IMR-90 (cell line): ENCODE measurements at regions not wholly inside any gene's neighbourhood (a gene's known extent, or its start where the extent isn't known, plus 50 kb on each side); places are given as distances from the start of the nearest gene placed in this dataset.

Source experiments
- ATAC-seq: fragments of 200-7000 bp; cut with Tn5 transposase; 2 replicates; pipeline ENCODE4 v1.9.1; 2020; ENCODE audit warnings: low read depth, mild to moderate bottlenecking, moderate library complexity
- BruUV-seq: library from RNA; stranded (reverse); fragments of 400-500 nt; replicated peaks from 2 replicates; lab custom pipeline; 2021; lab: Mats Ljungman, UMichigan
- CTCF ChIA-PET: fragments of 300-600 bp; formaldehyde crosslinking; extraction: SDS; loops from one replicate; lab custom pipeline; 2021; ENCODE audit warnings: antibody characterized with exemption; lab: Yijun Ruan, JAX
- POLR2A ChIA-PET: fragments of 300-600 bp; sonication (Branson Sonifier 250); formaldehyde crosslinking; loops from one replicate; lab custom pipeline; 2022; ENCODE audit warnings: antibody characterized with exemption; ENCODE audit not compliant: unreplicated experiment; lab: Charles Lee
- DNase-seq: peaks from one replicate; pipeline ENCODE4 v3.0.0; 2013
- H2AFZ ChIP-seq: replicated peaks from 2 replicates; pipeline ENCODE3; 2013; ENCODE audit warnings: low read length, mild to moderate bottlenecking; ENCODE audit not compliant: poor library complexity
- H2AK5ac ChIP-seq: 2 replicates; pipeline ENCODE4 v1.6.1; 2013; ENCODE audit warnings: low read depth, low read length, inconsistent platforms
- H2AK9ac ChIP-seq: replicated peaks from 2 replicates; pipeline ENCODE3; 2013; ENCODE audit warnings: mild to moderate bottlenecking, low read depth, low read length, moderate library complexity; ENCODE audit not compliant: poor library complexity
- H2BK120ac ChIP-seq: 2 replicates; pipeline ENCODE4 v1.6.1; 2013; ENCODE audit warnings: low read depth, low read length, inconsistent platforms
- H2BK15ac ChIP-seq: 3 replicates; pipeline ENCODE4 v1.6.1; 2013; ENCODE audit warnings: low read depth, low read length, inconsistent platforms
- H2BK20ac ChIP-seq: 2 replicates; pipeline ENCODE4 v1.6.1; 2013; ENCODE audit warnings: low read depth, mild to moderate bottlenecking, inconsistent platforms, low read length, moderate library complexity
- H2BK5ac ChIP-seq: 2 replicates; pipeline ENCODE4 v1.6.1; 2013; ENCODE audit warnings: mild to moderate bottlenecking, low read depth, low read length, inconsistent platforms; ENCODE audit not compliant: poor library complexity, severe bottlenecking
- H3K14ac ChIP-seq: replicated peaks from 2 replicates; pipeline ENCODE4 v1.6.1; 2013; ENCODE audit warnings: low read depth, low read length, inconsistent platforms
- H3K18ac ChIP-seq: 2 replicates; pipeline ENCODE4 v1.6.1; 2013; ENCODE audit warnings: low read depth, low read length, control low read depth
- H3K23ac ChIP-seq: 2 replicates; pipeline ENCODE4 v1.6.1; 2013; ENCODE audit warnings: low read depth, low read length, inconsistent platforms
- H3K27ac ChIP-seq: 2 replicates; pipeline ENCODE4 v1.5.1; 2013; ENCODE audit warnings: mild to moderate bottlenecking, control low read depth, low read length; ENCODE audit not compliant: insufficient read depth
- H3K27me3 ChIP-seq: 2 replicates; pipeline ENCODE4 v1.6.1; 2013; ENCODE audit warnings: low read length; ENCODE audit not compliant: control insufficient read depth, insufficient read depth
- H3K36me3 ChIP-seq: 2 replicates; pipeline ENCODE4 v1.6.1; 2013; ENCODE audit warnings: low read length, mixed read lengths; ENCODE audit not compliant: control insufficient read depth, insufficient read depth
- H3K4ac ChIP-seq: 2 replicates; pipeline ENCODE4 v1.6.1; 2013; ENCODE audit warnings: low read depth, low read length, inconsistent platforms
- H3K4me1 ChIP-seq: 2 replicates; pipeline ENCODE4 v1.6.1; 2013; ENCODE audit warnings: low read length, mixed read lengths; ENCODE audit not compliant: control insufficient read depth, insufficient read depth
- H3K4me2 ChIP-seq: 2 replicates; pipeline ENCODE4 v1.6.1; 2013; ENCODE audit warnings: low read depth, mild to moderate bottlenecking, control low read depth, low read length, moderate library complexity
- H3K4me3 ChIP-seq: 2 replicates; pipeline ENCODE4 v1.5.1; 2013; ENCODE audit warnings: low read depth, mild to moderate bottlenecking, control low read depth, low read length, moderate library complexity; ENCODE audit not compliant: insufficient read depth
- H3K56ac ChIP-seq: 2 replicates; pipeline ENCODE4 v1.6.1; 2013; ENCODE audit warnings: low read length, inconsistent platforms; ENCODE audit not compliant: insufficient read depth; ENCODE audit errors: extremely low read depth
- H3K79me1 ChIP-seq, 2 experiments: 2 replicates each; pipeline ENCODE4 v1.6.1; 2013; ENCODE audit warnings: low read length in 2 of 2, inconsistent platforms in 1 of 2, low read depth in 1 of 2
- H3K9ac ChIP-seq: 2 replicates; pipeline ENCODE4 v1.6.1; 2013; ENCODE audit warnings: low read depth, low read length, control low read depth
- H3K9me1 ChIP-seq: 2 replicates; pipeline ENCODE4 v1.6.1; 2013; ENCODE audit warnings: low read length, inconsistent platforms; ENCODE audit not compliant: insufficient read depth
- H3K9me3 ChIP-seq: 2 replicates; pipeline ENCODE4 v1.6.1; 2013; ENCODE audit warnings: low read length; ENCODE audit not compliant: control insufficient read depth, insufficient read depth
- H4K20me1 ChIP-seq: 2 replicates; pipeline ENCODE4 v1.6.1; 2013; ENCODE audit warnings: low read length, inconsistent platforms; ENCODE audit not compliant: insufficient read depth
- H4K5ac ChIP-seq: 2 replicates; pipeline ENCODE4 v1.6.1; 2013; ENCODE audit warnings: mild to moderate bottlenecking, low read depth, low read length, control low read depth
- H4K8ac ChIP-seq, 2 experiments: 2 replicates each; pipeline ENCODE4 v1.6.1; 2013; ENCODE audit warnings: low read depth in 2 of 2, low read length in 2 of 2, control low read depth in 1 of 2, inconsistent platforms in 1 of 2
- H4K91ac ChIP-seq: 2 replicates; pipeline ENCODE4 v1.6.1; 2013; ENCODE audit warnings: low read depth, low read length, inconsistent platforms; ENCODE audit not compliant: insufficient read depth
- BHLHE40 ChIP-seq: fragments of 150-350 bp; IDR thresholded peaks from 2 replicates; pipeline ENCODE4 v1.6.1; 2016; ENCODE audit warnings: mild to moderate bottlenecking, low read depth, low read length
- CEBPB ChIP-seq: IDR thresholded peaks from 2 replicates; pipeline ENCODE4 v1.6.1; 2012; ENCODE audit warnings: low read depth, low read length, improper control_type of control experiment
- CHD1 ChIP-seq: IDR thresholded peaks from 2 replicates; pipeline ENCODE4 v1.6.1; 2012; ENCODE audit warnings: low read depth, low read length, improper control_type of control experiment
- CTCF ChIP-seq: conservative IDR thresholded peaks from 2 replicates; pipeline ENCODE4 v1.5.1; 2012; ENCODE audit warnings: mild to moderate bottlenecking, low read depth, low read length, improper control_type of control experiment
- FOS ChIP-seq: fragments of 150-350 bp; IDR thresholded peaks from 2 replicates; pipeline ENCODE4 v1.6.1; 2016; ENCODE audit warnings: low read depth, low read length
- MAFK ChIP-seq: IDR thresholded peaks from 2 replicates; pipeline ENCODE4 v1.6.1; 2012; ENCODE audit warnings: low read depth, low read length, improper control_type of control experiment
- MAZ ChIP-seq: IDR thresholded peaks from 2 replicates; pipeline ENCODE4 v1.6.1; 2012; ENCODE audit warnings: low read depth, mild to moderate bottlenecking, low read length, improper control_type of control experiment, moderate library complexity, borderline replicate concordance
- MXI1 ChIP-seq: IDR thresholded peaks from 2 replicates; pipeline ENCODE4 v1.6.1; 2012; ENCODE audit warnings: low read depth, mild to moderate bottlenecking, low read length, moderate library complexity, borderline replicate concordance
- RFX5 ChIP-seq: IDR thresholded peaks from 2 replicates; pipeline ENCODE4 v1.8.0; 2012; ENCODE audit warnings: low read depth, mild to moderate bottlenecking, low read length, moderate library complexity
- SMC3 ChIP-seq: fragments of 150-350 bp; IDR thresholded peaks from 2 replicates; pipeline ENCODE4 v1.6.1; 2016; ENCODE audit warnings: low read depth, mild to moderate bottlenecking, antibody characterized with exemption, low read length, moderate library complexity
- WGBS, 2 experiments: methylation state at CpG; one replicate each; pipeline versions ENCODE4 v1.1.5 to v1.1.7; 2013; ENCODE audit warnings: missing lambda C conversion rate in 2 of 2; ENCODE audit not compliant: insufficient read length in 1 of 2; ENCODE audit errors: extremely low coverage in 2 of 2; 5-methylcytosine and 5-hydroxymethylcytosine counted together
- dilution Hi-C: fragments of 300-500 bp; cut with HindIII; formaldehyde crosslinking; loops from one replicate; pipeline ENCODE4 v1.14.3; 2018; ENCODE audit warnings: low sequenced_read_pairs; ENCODE audit not compliant: unreplicated experiment
- in situ Hi-C: fragments of 300-500 bp; cut with MboI; formaldehyde crosslinking; loops from 3 replicates; pipeline ENCODE4 v1.14.3; 2019; ENCODE audit warnings: low sequenced_read_pairs, inconsistent platforms, mixed read lengths
- intact Hi-C: fragments of 100-400 bp; cut with micrococcal nuclease; formaldehyde crosslinking; loops from 2 replicates; pipeline ENCODE4 v1.10.0; 2022
- TF ChIP-seq, protein P1 (sequence below): fragments of 150-350 bp; IDR thresholded peaks from 2 replicates; pipeline ENCODE4 v1.6.1; 2016; ENCODE audit warnings: low read depth, mild to moderate bottlenecking, low read length, moderate library complexity, borderline replicate concordance
- TF ChIP-seq, protein P2 (sequence below): fragments of 150-350 bp; IDR thresholded peaks from 2 replicates; pipeline ENCODE4 v1.6.1; 2017; ENCODE audit warnings: mild to moderate bottlenecking, antibody characterized with exemption, low read length, low read depth

- TF ChIP-seq, protein P1, sequence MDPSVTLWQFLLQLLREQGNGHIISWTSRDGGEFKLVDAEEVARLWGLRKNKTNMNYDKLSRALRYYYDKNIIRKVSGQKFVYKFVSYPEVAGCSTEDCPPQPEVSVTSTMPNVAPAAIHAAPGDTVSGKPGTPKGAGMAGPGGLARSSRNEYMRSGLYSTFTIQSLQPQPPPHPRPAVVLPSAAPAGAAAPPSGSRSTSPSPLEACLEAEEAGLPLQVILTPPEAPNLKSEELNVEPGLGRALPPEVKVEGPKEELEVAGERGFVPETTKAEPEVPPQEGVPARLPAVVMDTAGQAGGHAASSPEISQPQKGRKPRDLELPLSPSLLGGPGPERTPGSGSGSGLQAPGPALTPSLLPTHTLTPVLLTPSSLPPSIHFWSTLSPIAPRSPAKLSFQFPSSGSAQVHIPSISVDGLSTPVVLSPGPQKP, result no peak
- TF ChIP-seq CTCF, result no peak
- TF ChIP-seq MAFK, result no peak
- TF ChIP-seq CEBPB, result no peak
- TF ChIP-seq BHLHE40, result no peak
- no peak for TF ChIP-seq CHD1
- TF ChIP-seq MAZ, result no peak
- TF ChIP-seq RFX5, result no peak
- TF ChIP-seq, protein P2, sequence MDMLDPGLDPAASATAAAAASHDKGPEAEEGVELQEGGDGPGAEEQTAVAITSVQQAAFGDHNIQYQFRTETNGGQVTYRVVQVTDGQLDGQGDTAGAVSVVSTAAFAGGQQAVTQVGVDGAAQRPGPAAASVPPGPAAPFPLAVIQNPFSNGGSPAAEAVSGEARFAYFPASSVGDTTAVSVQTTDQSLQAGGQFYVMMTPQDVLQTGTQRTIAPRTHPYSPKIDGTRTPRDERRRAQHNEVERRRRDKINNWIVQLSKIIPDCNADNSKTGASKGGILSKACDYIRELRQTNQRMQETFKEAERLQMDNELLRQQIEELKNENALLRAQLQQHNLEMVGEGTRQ, result no peak
- TF ChIP-seq FOS, result no peak
- TF ChIP-seq SMC3, result no peak
- no peak for TF ChIP-seq MXI1
- DNase-seq, result no peak
- no peak overlapping the region for H2AK5ac ChIP-seq
- no peak overlapping the region for H4K91ac ChIP-seq
- ChIA-PET CTCF (no interaction called here), POLR2A (no interaction called here)
- H2BK20ac ChIP-seq, result no peak overlapping the region
- in situ Hi-C loops (no loop called here), dilution Hi-C loops (no loop called here), intact Hi-C loops (no loop called here)
- H3K27ac ChIP-seq, result no peak overlapping the region
- H3K4me2 ChIP-seq, result no peak overlapping the region
- BruUV-seq, result no TSS peak
- H3K4ac ChIP-seq, result no peak overlapping the region
- H3K9ac ChIP-seq, result no peak overlapping the region
- H3K27me3 ChIP-seq, result no peaks in the 10 kb centered on the region
- no peak overlapping the region for H3K4me3 ChIP-seq
- no peaks in the 10 kb centered on the region for H3K79me1 ChIP-seq
- no peak overlapping the region for H2BK5ac ChIP-seq
- no peak overlapping the region for H4K5ac ChIP-seq
- ATAC-seq, result no peak
- no peaks in the 10 kb centered on the region for H3K9me1 ChIP-seq
- H3K9me3 ChIP-seq, result peaks cover 9% of the 10 kb centered on the region; the same call in 1 of the 2 replicates
- H3K56ac ChIP-seq, result no peak overlapping the region
- no peak overlapping the region for H4K8ac ChIP-seq
- no peak overlapping the region for H3K18ac ChIP-seq
- WGBS, 2 experiments, result no CpG with 5 or more reads among the region's 3 CpGs
- no peak overlapping the region for H2BK120ac ChIP-seq
- H2AK9ac ChIP-seq, result no peak overlapping the region
- no peak overlapping the region for H2BK15ac ChIP-seq
- H2AFZ ChIP-seq, result no peak overlapping the region
- H3K4me1 ChIP-seq, result no peaks in the 10 kb centered on the region
- no peak overlapping the region for H3K14ac ChIP-seq
- H4K20me1 ChIP-seq, result no peaks in the 10 kb centered on the region
- H3K23ac ChIP-seq, result no peak overlapping the region
- H3K36me3 ChIP-seq, result no peaks in the 10 kb centered on the region
These were observed 772.6 kb upstream of the FAM98A start for GRCh38 chr2:34371711-34372110.
